ENCODE measurements at regions not wholly inside any gene's neighbourhood (a gene's known extent, or its start where the extent isn't known, plus 50 kb on each side); places are given as distances from the start of the nearest gene placed in this dataset.

GRCh38 chr6:150537893-150538292 is 61.8 kb upstream of the PLEKHG1 start:
- DNase-seq (ENCODE audit: low spot score), result no peak

- no peak for DNase-seq (ENCODE audit: low spot score)
These were observed 60.6 kb upstream of the PLEKHG1 start for GRCh38 chr6:150539111-150539510.

- DNase-seq (ENCODE audit: low spot score), result no peak
These were observed 60.1 kb upstream of the PLEKHG1 start for GRCh38 chr6:150539568-150539967.

- no peak for DNase-seq (ENCODE audit: low spot score)
These were observed 58.1 kb upstream of the PLEKHG1 start for GRCh38 chr6:150541576-150541975.

GRCh38 chr6:150543178-150543577 is 56.5 kb upstream of the PLEKHG1 start:
- no peak for DNase-seq (ENCODE audit: low spot score)

GRCh38 chr6:150544793-150545192 is 54.9 kb upstream of the PLEKHG1 start:
- DNase-seq (ENCODE audit: low spot score), result no peak

GRCh38 chr6:150546457-150546856 is 53.2 kb upstream of the PLEKHG1 start:
- DNase-seq (ENCODE audit: low spot score), result no peak

GRCh38 chr6:150547502-150548222 is 52.0 kb upstream of the PLEKHG1 start:
- DNase-seq (ENCODE audit: low spot score), result no peak

- DNase-seq (ENCODE audit: low spot score), result no peak
These were observed 51.4 kb upstream of the PLEKHG1 start for GRCh38 chr6:150548330-150548729.

GRCh38 chr6:150549007-150549406 is 50.7 kb upstream of the PLEKHG1 start:
- no peak for DNase-seq (ENCODE audit: low spot score)

- DNase-seq (ENCODE audit: low spot score), result no peak
These were observed 50.0 kb upstream of the PLEKHG1 start for GRCh38 chr6:150549674-150550101.

All from CD4-positive, alpha-beta T cell treated with Interleukin-15 for 4 hours (primary cell).